Activated T-cell treated with anti-CD3 and anti-CD28 coated beads, Interleukin-2, amount 50 U/mL, for 48 hours (primary cell): ENCODE measurements at regions not wholly inside any gene's neighbourhood (a gene's known extent, or its start where the extent isn't known, plus 50 kb on each side); places are given as distances from the start of the nearest gene placed in this dataset.
A peak's percentile ranks its signal among the peaks of the same experiment; 100 is the strongest.

Experiments
- DNase-seq, 2 experiments: peaks; one replicate each; pipeline ENCODE4 v3.0.0-alpha.2; 2020

DNA sequence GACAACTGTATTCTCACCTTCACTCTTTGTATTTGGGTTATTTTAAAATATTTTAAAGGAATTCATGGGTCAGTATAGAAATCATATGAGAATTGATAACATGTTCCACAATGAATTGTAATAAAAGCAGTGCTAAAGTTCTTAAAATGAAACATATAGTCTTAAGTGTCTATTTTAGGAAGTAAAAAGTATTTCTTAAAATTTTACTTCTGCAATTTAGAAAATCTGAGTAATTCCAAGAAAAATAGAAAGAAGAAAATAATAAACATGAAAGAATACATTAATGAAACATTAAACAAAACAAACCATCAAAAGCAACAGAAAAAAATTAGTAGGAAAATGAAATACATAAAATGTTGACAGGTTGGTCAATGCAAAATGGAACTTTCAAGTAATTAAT is 332.4 kb downstream of the ETS1 start:
- DNase-seq = no peak

DNA sequence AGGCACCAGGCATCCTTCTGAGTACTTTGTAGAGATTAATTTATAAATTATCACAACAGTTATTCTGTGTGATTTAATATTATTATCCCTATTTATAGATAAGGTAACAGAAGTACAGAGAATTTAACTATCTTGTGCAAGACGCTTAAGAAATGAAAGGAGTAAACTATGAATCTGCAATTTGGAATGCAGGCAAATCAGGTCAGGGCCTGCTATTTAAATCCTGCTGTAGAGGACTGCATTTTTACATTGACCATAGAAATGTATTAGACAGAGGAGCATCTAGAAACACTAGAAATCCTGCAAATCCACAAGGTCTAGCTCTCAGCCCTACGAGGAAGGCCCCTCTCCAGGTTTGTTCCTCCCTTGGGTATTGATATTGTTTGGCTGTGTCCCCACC is 336.2 kb downstream of the ETS1 start:
- no peak for DNase-seq

DNA sequence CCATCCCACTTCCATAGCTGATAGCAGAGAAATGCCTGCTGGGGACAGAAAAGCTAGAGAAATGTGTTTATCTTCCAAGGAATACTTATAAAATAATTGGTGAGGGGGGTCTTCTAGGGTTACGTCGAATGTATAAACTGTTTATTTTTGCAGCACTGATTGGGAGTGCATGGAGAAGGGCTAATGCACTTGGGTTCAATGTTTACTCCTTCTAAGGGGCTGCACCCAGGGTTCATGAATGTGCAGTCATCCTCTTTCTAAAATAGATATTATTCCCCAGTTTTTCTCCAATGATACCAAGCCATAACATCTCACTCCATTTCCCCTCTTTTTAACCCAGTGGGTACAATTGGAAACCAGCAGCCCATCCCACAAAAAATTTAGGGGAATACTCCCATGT is 336.9 kb downstream of the ETS1 start:
- no peak for DNase-seq

DNA sequence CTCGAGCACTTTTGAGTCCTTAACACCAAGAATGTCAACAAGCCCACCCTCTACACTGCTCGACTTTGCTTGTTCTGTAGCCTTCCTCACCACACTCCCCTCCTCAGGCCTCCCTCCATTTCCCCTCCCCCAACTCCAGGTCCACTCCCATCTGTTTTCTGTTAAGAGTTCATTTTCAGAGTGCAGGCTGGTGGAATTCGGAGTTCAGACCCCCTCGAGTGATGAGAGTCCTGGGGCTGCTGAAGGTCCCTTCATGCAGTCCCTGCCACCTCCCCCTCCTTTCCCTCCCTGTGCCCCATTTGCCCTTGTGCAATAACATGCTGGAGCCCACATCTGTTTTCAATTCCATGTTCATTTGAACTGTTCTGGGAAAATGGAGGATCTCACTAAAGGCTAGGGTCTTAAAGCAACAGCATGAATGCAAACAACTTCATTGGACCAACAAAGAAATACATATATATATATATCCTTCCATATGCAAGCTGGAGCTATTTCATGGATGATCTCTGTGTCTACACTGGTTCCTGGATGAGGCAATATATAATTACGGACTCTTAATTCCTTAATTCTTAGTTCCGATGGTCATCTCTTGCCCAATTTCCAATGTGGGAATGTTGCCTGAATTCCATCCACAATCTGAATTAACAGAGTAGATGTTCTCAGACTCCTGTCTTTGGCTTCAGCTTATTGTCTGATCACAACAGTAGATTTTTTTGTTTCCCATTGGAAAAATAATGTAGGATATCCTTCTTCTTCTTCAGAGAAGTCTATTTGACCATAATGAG is 340.4 kb downstream of the ETS1 start:
- no peak for DNase-seq

DNA sequence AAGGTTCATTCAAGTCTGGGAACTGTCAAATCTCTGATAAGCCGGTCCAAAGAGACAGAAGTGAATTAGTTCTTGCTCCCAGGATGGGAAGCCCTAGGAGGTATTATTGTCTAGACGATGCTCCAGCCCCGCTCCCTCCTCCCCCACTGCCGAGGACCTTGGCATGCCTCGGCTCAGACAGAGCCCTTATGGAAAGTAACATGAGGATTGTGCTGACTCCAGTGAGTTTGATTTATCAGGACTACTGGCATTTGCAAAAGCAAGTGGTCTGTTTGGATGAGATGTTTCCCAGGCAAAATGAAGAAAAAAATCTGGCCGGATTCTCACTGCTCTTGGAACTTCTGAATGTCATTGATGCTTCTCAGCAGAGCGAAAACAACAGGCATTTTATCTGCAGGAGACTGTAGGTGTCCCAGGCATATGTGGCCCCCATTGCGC is 341.0 kb downstream of the ETS1 start:
- DNase-seq = no peak

DNA sequence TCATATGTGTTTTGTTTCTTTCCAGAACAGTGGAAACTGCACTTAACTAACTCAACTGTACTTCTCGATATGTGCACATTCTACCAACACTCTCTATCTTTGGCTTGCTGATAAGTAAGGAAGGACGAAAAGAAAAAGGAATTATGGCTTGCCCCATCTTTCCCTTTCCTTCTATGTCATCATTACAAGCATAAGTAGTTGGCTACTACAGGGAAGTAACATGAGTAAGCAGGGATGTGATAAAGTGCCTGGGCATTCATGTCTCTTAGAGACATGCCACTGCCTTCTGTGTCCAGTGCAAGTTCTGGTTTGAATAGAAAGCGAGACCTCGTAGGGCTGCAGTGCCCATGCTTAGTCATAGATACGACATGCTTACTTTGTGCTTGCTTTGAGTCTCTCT is 342.5 kb downstream of the ETS1 start:
- no peak for DNase-seq

- DNase-seq = no peak
Observed at GRCh38 chr11:128242451-128242850, 344.9 kb downstream of the ETS1 start.

- no peak for DNase-seq
Observed at GRCh38 chr11:128240546-128240945, 346.8 kb downstream of the ETS1 start.

DNA sequence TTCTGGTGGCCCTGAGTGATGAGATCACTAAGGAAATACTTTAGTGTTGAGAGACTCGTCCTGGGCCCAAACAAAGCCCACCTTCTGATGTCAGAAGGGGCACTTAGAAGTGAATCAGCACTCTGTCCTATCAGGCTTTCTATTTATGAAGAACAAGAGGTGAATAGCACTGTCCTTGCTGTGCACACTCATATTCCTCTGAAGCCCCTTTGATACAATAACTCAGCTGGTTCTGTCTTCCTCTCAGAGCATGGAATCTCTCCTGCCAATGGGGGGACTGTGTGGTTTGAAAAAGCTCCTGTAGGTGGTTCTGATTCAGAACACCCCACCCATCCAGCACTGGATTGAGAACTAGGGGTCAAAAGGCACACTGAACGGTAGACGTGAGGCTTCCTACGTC is 348.1 kb downstream of the ETS1 start:
- DNase-seq = peak in 1 of 2 experiments; percentile 40

GRCh38 chr11:128238521-128239265 is 348.7 kb downstream of the ETS1 start:
- no peak for DNase-seq

DNA sequence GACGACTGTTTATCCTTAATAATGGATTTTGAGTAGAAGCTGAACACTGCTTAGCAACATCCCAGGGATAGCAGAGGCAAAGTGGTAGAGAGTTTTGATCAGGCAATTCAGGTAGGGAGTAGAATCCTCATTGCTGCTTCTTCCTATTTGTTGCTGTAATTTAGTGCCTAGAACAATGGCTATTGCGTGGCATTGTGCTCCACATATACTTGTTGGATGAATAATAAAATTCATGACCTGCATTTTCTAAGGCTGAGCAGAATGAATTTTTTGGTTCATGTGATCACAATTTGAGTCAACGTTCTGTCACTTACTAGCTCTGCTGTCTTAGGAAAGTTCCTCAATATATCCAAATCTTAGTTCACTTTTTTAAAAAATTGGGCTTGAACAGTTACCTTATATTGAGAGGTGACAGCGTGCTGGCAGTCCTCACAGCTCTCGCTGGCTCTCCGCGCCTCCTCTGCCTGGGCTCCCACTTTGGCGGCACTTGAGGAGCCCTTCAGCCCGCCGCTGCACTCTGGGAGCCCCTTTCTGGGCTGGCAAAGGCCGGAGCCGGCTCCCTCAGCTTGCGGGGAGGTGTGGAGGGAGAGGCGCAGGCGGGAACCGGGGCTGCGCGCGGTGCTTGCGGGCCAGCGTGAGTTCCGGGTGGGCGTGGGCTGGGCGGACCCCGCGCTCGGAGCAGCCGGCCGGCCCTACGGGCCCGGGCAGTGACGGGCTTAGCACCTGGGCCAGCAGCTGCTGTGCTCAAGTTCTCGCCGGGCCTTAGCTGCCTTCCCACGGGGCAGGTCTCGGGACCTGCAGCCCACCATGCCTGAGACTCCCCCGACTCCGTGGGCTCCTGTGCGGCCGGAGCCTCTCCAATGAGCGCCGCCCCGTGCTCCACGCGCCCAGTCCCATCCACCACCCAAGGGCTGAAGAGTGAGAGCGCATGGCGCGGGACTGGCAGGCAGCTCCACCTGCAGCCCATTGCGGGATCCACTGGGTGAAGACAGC is 350.6 kb downstream of the ETS1 start:
- no peak for DNase-seq

GRCh38 chr11:128235958-128236357 is 351.4 kb downstream of the ETS1 start:
- DNase-seq = no peak

- no peak for DNase-seq
Observed at GRCh38 chr11:128235426-128235825, 351.9 kb downstream of the ETS1 start.

DNA sequence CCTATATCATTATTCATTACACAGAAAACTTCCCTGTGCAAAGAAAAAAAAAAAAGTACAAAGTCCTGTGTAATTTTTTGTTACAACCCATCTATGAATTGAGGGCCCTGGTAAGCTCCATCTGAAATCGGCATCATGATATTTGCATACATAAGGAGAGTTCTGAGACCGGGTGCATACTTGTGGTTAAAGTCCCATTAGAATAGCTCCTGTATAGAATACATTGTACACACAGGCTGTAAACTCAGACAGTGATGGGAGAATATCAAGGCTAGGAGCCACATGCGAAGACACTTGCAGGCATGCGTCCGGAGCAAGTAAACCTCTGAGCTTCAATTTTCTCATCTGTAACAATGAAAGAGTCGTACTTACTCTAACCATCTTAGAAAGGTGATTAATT is 353.2 kb downstream of the ETS1 start:
- no peak for DNase-seq

- DNase-seq = peak; percentile 81
Observed at GRCh38 chr11:128232588-128232987, 354.8 kb downstream of the ETS1 start.

- DNase-seq = no peak
Observed at GRCh38 chr11:128231845-128232410, 355.4 kb downstream of the ETS1 start.

GRCh38 chr11:128227466-128227865 is 359.9 kb downstream of the ETS1 start:
- no peak for DNase-seq

DNA sequence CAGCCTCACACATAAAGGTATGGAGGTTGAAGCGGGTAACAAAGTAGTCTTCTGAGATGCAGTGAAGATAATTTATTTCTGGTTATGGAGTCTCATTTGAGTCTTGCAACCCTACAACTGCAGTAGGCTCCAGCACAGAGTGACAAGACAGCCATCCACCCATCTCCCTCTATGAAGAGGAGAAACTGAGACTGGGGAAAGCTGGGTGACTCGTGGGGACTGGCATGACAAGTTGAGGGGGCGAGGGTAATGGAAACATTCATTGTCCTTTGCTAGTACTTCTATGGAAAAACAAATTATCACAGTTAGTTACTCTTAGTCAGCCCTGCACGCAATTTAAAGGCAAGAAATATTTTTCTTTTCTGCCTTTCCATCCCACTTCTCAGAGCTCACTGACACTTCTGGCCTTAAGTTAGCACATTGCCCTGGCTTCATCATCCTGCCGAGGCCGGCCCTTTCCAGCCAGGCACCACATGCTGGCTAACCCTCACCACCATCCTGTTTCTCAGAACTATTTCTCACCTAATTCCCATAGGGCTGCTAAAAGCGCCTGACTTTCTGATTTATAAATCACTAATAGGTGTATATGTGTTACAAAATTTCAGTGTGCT is 361.1 kb downstream of the ETS1 start:
- peak; percentile 61 to 69 for DNase-seq

- no peak for DNase-seq
Observed at GRCh38 chr11:128222245-128222884, 365.0 kb downstream of the ETS1 start.

DNA sequence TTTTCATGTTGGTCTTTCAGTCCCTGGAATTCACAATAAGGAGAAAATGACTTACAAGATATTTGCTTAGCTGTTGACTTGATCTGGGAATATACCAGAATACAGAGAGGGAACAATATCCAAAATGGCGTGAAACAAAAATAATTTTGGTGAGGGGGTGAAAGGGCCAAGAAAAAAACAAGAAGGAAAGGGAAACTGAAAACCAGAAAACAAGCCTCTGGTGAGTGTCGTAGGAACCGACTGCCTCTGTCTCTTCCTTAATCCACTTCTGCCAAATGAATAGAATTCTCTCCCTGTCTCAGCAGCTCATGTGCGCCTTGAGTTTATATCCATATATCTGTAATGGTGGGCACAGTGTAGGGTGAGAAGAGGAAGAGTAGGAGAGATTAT is 367.6 kb downstream of the ETS1 start:
- no peak for DNase-seq

DNA sequence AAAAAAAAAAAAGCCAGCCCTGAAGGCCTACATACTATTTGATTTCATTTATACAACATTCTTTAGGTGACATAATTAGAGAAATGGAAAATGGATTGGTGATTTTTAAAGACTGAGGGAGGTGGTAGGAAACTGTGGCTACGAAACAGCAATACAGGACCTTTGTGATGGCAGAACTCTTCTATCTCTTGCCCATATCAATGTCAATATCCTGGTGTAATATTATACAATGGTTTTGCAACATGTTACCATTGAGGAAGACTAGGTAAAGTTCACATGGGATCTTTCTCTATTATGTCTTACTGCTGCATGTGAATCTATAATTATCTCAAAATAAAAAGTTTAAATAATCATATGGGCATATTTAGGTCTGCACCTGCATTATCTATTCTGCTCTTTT is 371.2 kb downstream of the ETS1 start:
- DNase-seq = no peak
